ENCODE measurements at regions not wholly inside any gene's neighbourhood (a gene's known extent, or its start where the extent isn't known, plus 50 kb on each side); places are given as distances from the start of the nearest gene placed in this dataset.

GRCh38 chr5:106727071-106727470 is 943.7 kb downstream of the EFNA5 start:
- ChIA-PET POLR2A (no interaction called here), CTCF (no interaction called here)
- no peak overlapping the region for H3K4me2 ChIP-seq (replicated peaks; ENCODE audit: low read depth, low read length, poor library complexity, severe bottlenecking)
- H3K27ac ChIP-seq (ENCODE audit: low read length in 2 of 2): no peak overlapping the region
- H3K4me3 ChIP-seq (ENCODE audit: control extremely low read depth in 1 of 5, extremely low read depth in 1 of 5, insufficient read depth in 1 of 5, low read depth in 2 of 5, low read length in 4 of 5): no peak overlapping the region
- H3K9me3 Mint-ChIP-seq (ENCODE audit: insufficient read depth): no peaks in the 10 kb centered on the region
- H4K20me1 ChIP-seq (ENCODE audit: control insufficient read depth, insufficient read depth, low read length, poor library complexity, severe bottlenecking): no peaks in the 10 kb centered on the region
- H3K4me1 ChIP-seq (ENCODE audit: control insufficient read depth in 2 of 2, insufficient read depth in 2 of 2, low read length in 2 of 2): no peaks in the 10 kb centered on the region
- ATAC-seq (ENCODE audit: low read depth) (no peak), DNase-seq (no peak)
- H2AFZ ChIP-seq (ENCODE audit: insufficient read depth, low read depth, low read length, poor library complexity, severe bottlenecking): no peak overlapping the region
- H3K4me3 Mint-ChIP-seq: no peak overlapping the region
- H3K9me3 ChIP-seq (ENCODE audit: control extremely low read depth in 1 of 3, control insufficient read depth in 2 of 3, insufficient read depth in 1 of 3, low read length in 2 of 3): peaks cover 0 to 14% (median 4%) of the 10 kb centered on the region in 3 donors
- H3K27me3 Mint-ChIP-seq: no peaks in the 10 kb centered on the region
- H3K27ac Mint-ChIP-seq: no peak overlapping the region
- 83% methylated on average over 2 of the region's 2 CpGs for WGBS (ENCODE audit: insufficient coverage)
- H3K27me3 ChIP-seq (replicated peaks in 1 of 4; ENCODE audit: control extremely low read depth in 1 of 4, control insufficient read depth in 3 of 4, insufficient read depth in 4 of 4, low read length in 3 of 4): no peaks in the 10 kb centered on the region
- H3K4me1 Mint-ChIP-seq: no peaks in the 10 kb centered on the region
- TF ChIP-seq EZH2 (IDR thresholded peaks at IDR 0.05; ENCODE audit: borderline replicate concordance, insufficient read depth, low read depth, low read length, poor library complexity, severe bottlenecking): no peak
- TF ChIP-seq, protein P1, sequence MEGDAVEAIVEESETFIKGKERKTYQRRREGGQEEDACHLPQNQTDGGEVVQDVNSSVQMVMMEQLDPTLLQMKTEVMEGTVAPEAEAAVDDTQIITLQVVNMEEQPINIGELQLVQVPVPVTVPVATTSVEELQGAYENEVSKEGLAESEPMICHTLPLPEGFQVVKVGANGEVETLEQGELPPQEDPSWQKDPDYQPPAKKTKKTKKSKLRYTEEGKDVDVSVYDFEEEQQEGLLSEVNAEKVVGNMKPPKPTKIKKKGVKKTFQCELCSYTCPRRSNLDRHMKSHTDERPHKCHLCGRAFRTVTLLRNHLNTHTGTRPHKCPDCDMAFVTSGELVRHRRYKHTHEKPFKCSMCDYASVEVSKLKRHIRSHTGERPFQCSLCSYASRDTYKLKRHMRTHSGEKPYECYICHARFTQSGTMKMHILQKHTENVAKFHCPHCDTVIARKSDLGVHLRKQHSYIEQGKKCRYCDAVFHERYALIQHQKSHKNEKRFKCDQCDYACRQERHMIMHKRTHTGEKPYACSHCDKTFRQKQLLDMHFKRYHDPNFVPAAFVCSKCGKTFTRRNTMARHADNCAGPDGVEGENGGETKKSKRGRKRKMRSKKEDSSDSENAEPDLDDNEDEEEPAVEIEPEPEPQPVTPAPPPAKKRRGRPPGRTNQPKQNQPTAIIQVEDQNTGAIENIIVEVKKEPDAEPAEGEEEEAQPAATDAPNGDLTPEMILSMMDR (IDR thresholded peaks at IDR 0.05): no peak
- H3K9ac ChIP-seq (ENCODE audit: low read length): no peak overlapping the region
- intact Hi-C loops (cut with micrococcal nuclease): no loop called here
- no peaks in the 10 kb centered on the region for H3K79me2 ChIP-seq (ENCODE audit: control insufficient read depth, insufficient read depth, low read length)
- H3K36me3 ChIP-seq (replicated peaks in 1 of 2; ENCODE audit: control extremely low read depth in 1 of 2, control insufficient read depth in 1 of 2, extremely low read depth in 1 of 2, insufficient read depth in 2 of 2, low read length in 1 of 2): no peaks in the 10 kb centered on the region

- H3K9me3 ChIP-seq (ENCODE audit: control extremely low read depth in 1 of 3, control insufficient read depth in 2 of 3, insufficient read depth in 1 of 3, low read length in 2 of 3): no peaks in the 10 kb centered on the region
- CTCF ChIA-PET: no interaction called here
- no peak overlapping the region for H3K27ac Mint-ChIP-seq
- POLR2A ChIA-PET: no interaction called here
- no peaks in the 10 kb centered on the region for H3K4me1 ChIP-seq (ENCODE audit: control insufficient read depth in 2 of 2, insufficient read depth in 2 of 2, low read length in 2 of 2)
- H3K4me3 Mint-ChIP-seq: no peak overlapping the region
- H3K79me2 ChIP-seq (ENCODE audit: control insufficient read depth, insufficient read depth, low read length): no peaks in the 10 kb centered on the region
- H3K36me3 ChIP-seq (replicated peaks in 1 of 2; ENCODE audit: control extremely low read depth in 1 of 2, control insufficient read depth in 1 of 2, extremely low read depth in 1 of 2, insufficient read depth in 2 of 2, low read length in 1 of 2): no peaks in the 10 kb centered on the region
- ATAC-seq (ENCODE audit: low read depth) (no peak), DNase-seq (no peak)
- H3K9me3 Mint-ChIP-seq (ENCODE audit: insufficient read depth): no peaks in the 10 kb centered on the region
- no peaks in the 10 kb centered on the region for H4K20me1 ChIP-seq (ENCODE audit: control insufficient read depth, insufficient read depth, low read length, poor library complexity, severe bottlenecking)
- TF ChIP-seq, protein P1 (IDR thresholded peaks at IDR 0.05): no peak
- TF ChIP-seq EZH2 (IDR thresholded peaks at IDR 0.05; ENCODE audit: borderline replicate concordance, insufficient read depth, low read depth, low read length, poor library complexity, severe bottlenecking): no peak
- no peaks in the 10 kb centered on the region for H3K27me3 Mint-ChIP-seq
- H3K27me3 ChIP-seq (replicated peaks in 1 of 4; ENCODE audit: control extremely low read depth in 1 of 4, control insufficient read depth in 3 of 4, insufficient read depth in 4 of 4, low read length in 3 of 4): no peaks in the 10 kb centered on the region
- no peak overlapping the region for H3K9ac ChIP-seq (ENCODE audit: low read length)
- intact Hi-C loops (cut with micrococcal nuclease): no loop called here
- no peak overlapping the region for H3K4me2 ChIP-seq (replicated peaks; ENCODE audit: low read depth, low read length, poor library complexity, severe bottlenecking)
- no peak overlapping the region for H3K27ac ChIP-seq (ENCODE audit: low read length in 2 of 2)
- no peak overlapping the region for H3K4me3 ChIP-seq (ENCODE audit: control extremely low read depth in 1 of 5, extremely low read depth in 1 of 5, insufficient read depth in 1 of 5, low read depth in 2 of 5, low read length in 4 of 5)
- WGBS (ENCODE audit: insufficient coverage): no CpG with 5 or more reads among the region's 3 CpGs
- H2AFZ ChIP-seq (ENCODE audit: insufficient read depth, low read depth, low read length, poor library complexity, severe bottlenecking): no peak overlapping the region
- no peaks in the 10 kb centered on the region for H3K4me1 Mint-ChIP-seq
Measured at GRCh38 chr5:106720367-106720766, 950.4 kb downstream of the EFNA5 start.
